Epithelial cell of esophagus (primary cell): ENCODE measurements at regions not wholly inside any gene's neighbourhood (a gene's known extent, or its start where the extent isn't known, plus 50 kb on each side); places are given as distances from the start of the nearest gene placed in this dataset.

Experiments used
- DNase-seq: peaks from one replicate; pipeline ENCODE4 v3.0.0; 2010; ENCODE audit warnings: low read depth
- H3K4me3 ChIP-seq: 2 replicates; pipeline ENCODE4 v1.5.1; 2011; ENCODE audit warnings: mild to moderate bottlenecking, low read length, control low read depth
- CTCF ChIP-seq: IDR thresholded peaks from 2 replicates; pipeline ENCODE4 v1.5.1; 2011; ENCODE audit warnings: low read depth, mild to moderate bottlenecking, low read length, control low read depth, inconsistent platforms; ENCODE audit not compliant: insufficient read depth; ENCODE audit errors: missing control alignments

- no peak overlapping the region for H3K4me3 ChIP-seq
- no peak for TF ChIP-seq CTCF
- DNase-seq, result no peak
Observed at GRCh38 chr18:64518191-64518590, 369.3 kb upstream of the LINC00305 start.

GRCh38 chr18:64513401-64513800, 364.5 kb upstream of the LINC00305 start:
- TF ChIP-seq CTCF, result no peak
- H3K4me3 ChIP-seq, result no peak overlapping the region
- DNase-seq, result no peak

GRCh38 chr18:64490207-64490606, 341.3 kb upstream of the LINC00305 start:
- no peak for DNase-seq
- TF ChIP-seq CTCF, result no peak
- H3K4me3 ChIP-seq, result no peak overlapping the region

- no peak overlapping the region for H3K4me3 ChIP-seq
- DNase-seq, result no peak
- no peak for TF ChIP-seq CTCF
Observed at GRCh38 chr18:64488698-64489097, 339.8 kb upstream of the LINC00305 start.

GRCh38 chr18:64474773-64475172, 325.9 kb upstream of the LINC00305 start:
- no peak overlapping the region for H3K4me3 ChIP-seq
- DNase-seq, result no peak
- no peak for TF ChIP-seq CTCF

GRCh38 chr18:64474255-64474654, 325.4 kb upstream of the LINC00305 start:
- no peak for DNase-seq
- no peak overlapping the region for H3K4me3 ChIP-seq
- no peak for TF ChIP-seq CTCF

GRCh38 chr18:64449434-64449833, 300.5 kb upstream of the LINC00305 start:
- no peak for TF ChIP-seq CTCF
- DNase-seq, result no peak
- H3K4me3 ChIP-seq, result no peak overlapping the region
